ENCODE measurements at regions not wholly inside any gene's neighbourhood (a gene's known extent, or its start where the extent isn't known, plus 50 kb on each side); places are given as distances from the start of the nearest gene placed in this dataset.

GRCh38 chr10:131641231-131641630, 259.6 kb upstream of the PPP2R2D start:
- Mint-ChIP-seq H3K27me3 (ENCODE audit: low read depth) (peaks cover 10% of the 10 kb centered on the region), H3K36me3 (ENCODE audit: insufficient read depth) (no peaks in the 10 kb centered on the region), H3K9me3 (peaks cover 8% of the 10 kb centered on the region), H3K4me3 (no peak overlapping the region), H3K4me1 (ENCODE audit: low read depth) (no peaks in the 10 kb centered on the region)
- DNase-seq (no peak), ATAC-seq (peak; percentile 32 to 67)

GRCh38 chr10:131641898-131642297, 258.9 kb upstream of the PPP2R2D start:
- Mint-ChIP-seq H3K27me3 (ENCODE audit: low read depth) (peaks cover 7% of the 10 kb centered on the region), H3K9me3 (peaks cover 8% of the 10 kb centered on the region), H3K4me1 (ENCODE audit: low read depth) (no peaks in the 10 kb centered on the region), H3K36me3 (ENCODE audit: insufficient read depth) (no peaks in the 10 kb centered on the region), H3K4me3 (no peak overlapping the region)
- DNase-seq (no peak), ATAC-seq (no peak)

GRCh38 chr10:131642966-131643365, 257.8 kb upstream of the PPP2R2D start:
- DNase-seq: no peak
- no peak for ATAC-seq
- H3K36me3 Mint-ChIP-seq (ENCODE audit: insufficient read depth): no peaks in the 10 kb centered on the region
- no peaks in the 10 kb centered on the region for H3K4me1 Mint-ChIP-seq (ENCODE audit: low read depth)
- H3K4me3 Mint-ChIP-seq: no peak overlapping the region
- H3K9me3 Mint-ChIP-seq: peaks cover 8% of the 10 kb centered on the region
- H3K27me3 Mint-ChIP-seq (ENCODE audit: low read depth): peaks cover 10% of the 10 kb centered on the region

- DNase-seq (no peak), ATAC-seq (no peak)
- peaks cover 6% of the 10 kb centered on the region for H3K9me3 Mint-ChIP-seq
- H3K4me1 Mint-ChIP-seq (ENCODE audit: low read depth): no peaks in the 10 kb centered on the region
- no peaks in the 10 kb centered on the region for H3K36me3 Mint-ChIP-seq (ENCODE audit: insufficient read depth)
- peaks cover 10% of the 10 kb centered on the region for H3K27me3 Mint-ChIP-seq (ENCODE audit: low read depth)
- H3K4me3 Mint-ChIP-seq: no peak overlapping the region
These were observed 256.5 kb upstream of the PPP2R2D start for GRCh38 chr10:131644289-131644688.

GRCh38 chr10:131644864-131645658, 255.7 kb upstream of the PPP2R2D start:
- no peak for ATAC-seq
- H3K36me3 Mint-ChIP-seq (ENCODE audit: insufficient read depth): no peaks in the 10 kb centered on the region
- H3K9me3 Mint-ChIP-seq: no peaks in the 10 kb centered on the region
- peaks cover 10% of the 10 kb centered on the region for H3K27me3 Mint-ChIP-seq (ENCODE audit: low read depth)
- no peaks in the 10 kb centered on the region for H3K4me1 Mint-ChIP-seq (ENCODE audit: low read depth)
- no peak overlapping the region for H3K4me3 Mint-ChIP-seq
- no peak for DNase-seq

- H3K4me1 Mint-ChIP-seq (ENCODE audit: low read depth): no peaks in the 10 kb centered on the region
- H3K27me3 Mint-ChIP-seq (ENCODE audit: low read depth): peaks cover 12% of the 10 kb centered on the region
- H3K36me3 Mint-ChIP-seq (ENCODE audit: insufficient read depth): no peaks in the 10 kb centered on the region
- ATAC-seq (no peak), DNase-seq (no peak)
- H3K9me3 Mint-ChIP-seq: no peaks in the 10 kb centered on the region
- no peak overlapping the region for H3K4me3 Mint-ChIP-seq
These were observed 255.1 kb upstream of the PPP2R2D start for GRCh38 chr10:131645756-131646155.

- no peaks in the 10 kb centered on the region for H3K4me1 Mint-ChIP-seq (ENCODE audit: low read depth)
- no peaks in the 10 kb centered on the region for H3K36me3 Mint-ChIP-seq (ENCODE audit: insufficient read depth)
- ATAC-seq (no peak), DNase-seq (no peak)
- no peaks in the 10 kb centered on the region for H3K9me3 Mint-ChIP-seq
- H3K27me3 Mint-ChIP-seq (ENCODE audit: low read depth): peaks cover 19% of the 10 kb centered on the region
- H3K4me3 Mint-ChIP-seq: no peak overlapping the region
These were observed 254.0 kb upstream of the PPP2R2D start for GRCh38 chr10:131646551-131647525.

- H3K4me3 Mint-ChIP-seq: no peak overlapping the region
- peaks cover 24% of the 10 kb centered on the region for H3K27me3 Mint-ChIP-seq (ENCODE audit: low read depth)
- no peaks in the 10 kb centered on the region for H3K4me1 Mint-ChIP-seq (ENCODE audit: low read depth)
- DNase-seq: no peak
- H3K36me3 Mint-ChIP-seq (ENCODE audit: insufficient read depth): no peaks in the 10 kb centered on the region
- no peak for ATAC-seq
- H3K9me3 Mint-ChIP-seq: no peaks in the 10 kb centered on the region
These were observed 253.0 kb upstream of the PPP2R2D start for GRCh38 chr10:131647789-131648188.

- H3K4me3 Mint-ChIP-seq: no peak overlapping the region
- no peaks in the 10 kb centered on the region for H3K36me3 Mint-ChIP-seq (ENCODE audit: insufficient read depth)
- DNase-seq: no peak
- peaks cover 30% of the 10 kb centered on the region for H3K27me3 Mint-ChIP-seq (ENCODE audit: low read depth)
- no peak for ATAC-seq
- H3K4me1 Mint-ChIP-seq (ENCODE audit: low read depth): no peaks in the 10 kb centered on the region
- H3K9me3 Mint-ChIP-seq: no peaks in the 10 kb centered on the region
These were observed 252.3 kb upstream of the PPP2R2D start for GRCh38 chr10:131648386-131649020.

- Mint-ChIP-seq H3K9me3 (no peaks in the 10 kb centered on the region), H3K4me1 (ENCODE audit: low read depth) (no peaks in the 10 kb centered on the region), H3K36me3 (ENCODE audit: insufficient read depth) (no peaks in the 10 kb centered on the region), H3K4me3 (no peak overlapping the region), H3K27me3 (ENCODE audit: low read depth) (peaks cover 35% of the 10 kb centered on the region)
- DNase-seq (no peak), ATAC-seq (no peak)
These were observed 251.2 kb upstream of the PPP2R2D start for GRCh38 chr10:131649617-131650016.

- Mint-ChIP-seq H3K9me3 (no peaks in the 10 kb centered on the region), H3K36me3 (ENCODE audit: insufficient read depth) (no peaks in the 10 kb centered on the region), H3K4me3 (no peak overlapping the region), H3K27me3 (ENCODE audit: low read depth) (peaks cover 37% of the 10 kb centered on the region), H3K4me1 (ENCODE audit: low read depth) (no peaks in the 10 kb centered on the region)
- no peak for ATAC-seq
- DNase-seq: no peak
These were observed 250.6 kb upstream of the PPP2R2D start for GRCh38 chr10:131650169-131650705.

- Mint-ChIP-seq H3K36me3 (ENCODE audit: insufficient read depth) (no peaks in the 10 kb centered on the region), H3K27me3 (ENCODE audit: low read depth) (peaks cover 34% of the 10 kb centered on the region), H3K4me3 (no peak overlapping the region), H3K9me3 (no peaks in the 10 kb centered on the region), H3K4me1 (ENCODE audit: low read depth) (no peaks in the 10 kb centered on the region)
- DNase-seq: no peak
- no peak for ATAC-seq
These were observed 249.8 kb upstream of the PPP2R2D start for GRCh38 chr10:131650771-131651673.

GRCh38 chr10:131651674-131652437, 249.0 kb upstream of the PPP2R2D start:
- Mint-ChIP-seq H3K36me3 (ENCODE audit: insufficient read depth) (no peaks in the 10 kb centered on the region), H3K4me3 (no peak overlapping the region), H3K27me3 (ENCODE audit: low read depth) (peaks cover 30% of the 10 kb centered on the region), H3K9me3 (no peaks in the 10 kb centered on the region), H3K4me1 (ENCODE audit: low read depth) (no peaks in the 10 kb centered on the region)
- DNase-seq (no peak), ATAC-seq (no peak)
